GM12874 (cell line): ENCODE measurements at regions not wholly inside any gene's neighbourhood (a gene's known extent, or its start where the extent isn't known, plus 50 kb on each side); places are given as distances from the start of the nearest gene placed in this dataset.

ENCODE experiments used
- CTCF ChIP-seq: IDR thresholded peaks from 2 replicates; pipeline ENCODE4 v1.5.1; 2011; ENCODE audit warnings: low read depth, mild to moderate bottlenecking, control low read depth, low read length, moderate library complexity; ENCODE audit not compliant: insufficient read depth

- no peak for TF ChIP-seq CTCF
Observed at GRCh38 chr3:28080716-28081115, 160.7 kb upstream of the CMC1 start.

- no peak for TF ChIP-seq CTCF
Observed at GRCh38 chr3:28081533-28081947, 159.9 kb upstream of the CMC1 start.

- no peak for TF ChIP-seq CTCF
Observed at GRCh38 chr3:28087591-28087990, 153.8 kb upstream of the CMC1 start.

- no peak for TF ChIP-seq CTCF
Observed at GRCh38 chr3:28088811-28089526, 152.4 kb upstream of the CMC1 start.

- TF ChIP-seq CTCF, result no peak
Observed at GRCh38 chr3:28089527-28089897, 151.9 kb upstream of the CMC1 start.

GRCh38 chr3:28099296-28099695 is 142.1 kb upstream of the CMC1 start:
- no peak for TF ChIP-seq CTCF

GRCh38 chr3:28101705-28102104 is 139.7 kb upstream of the CMC1 start:
- no peak for TF ChIP-seq CTCF

- TF ChIP-seq CTCF, result no peak
Observed at GRCh38 chr3:28103861-28104260, 137.6 kb upstream of the CMC1 start.
